BLaER1 treated with 17β-estradiol and CSF1 and Interleukin-3, amounts not matched to agents 10 nM and 100 nM (cell line): ENCODE measurements at regions not wholly inside any gene's neighbourhood (a gene's known extent, or its start where the extent isn't known, plus 50 kb on each side); places are given as distances from the start of the nearest gene placed in this dataset.

Source experiments
- H3K27ac ChIP-seq, 11 experiments: shearing (Covaris generic); formaldehyde crosslinking; 2 replicates each; pipeline ENCODE4 v1.8.1; 2022
- H3K27me3 ChIP-seq, 11 experiments: shearing (Covaris generic); formaldehyde crosslinking; 2 replicates each; pipeline ENCODE4 v1.8.1; 2022
- H3K36me3 ChIP-seq, 11 experiments: shearing (Covaris generic); formaldehyde crosslinking; 2 replicates each; pipeline ENCODE4 v1.8.1; 2022
- H3K4me1 ChIP-seq, 10 experiments: shearing (Covaris generic); formaldehyde crosslinking; 2 replicates each; pipeline ENCODE4 v1.8.1; 2022
- H3K4me2 ChIP-seq, 11 experiments: shearing (Covaris generic); formaldehyde crosslinking; 2 replicates each; pipeline ENCODE4 v1.8.1; 2022
- H3K4me3 ChIP-seq, 10 experiments: shearing (Covaris generic); formaldehyde crosslinking; 2 replicates each; pipeline ENCODE4 v1.8.1; 2022
- H3K9ac ChIP-seq, 11 experiments: shearing (Covaris generic); formaldehyde crosslinking; 2 replicates each; pipeline ENCODE4 v1.8.1; 2022
- H3K9me3 ChIP-seq, 11 experiments: shearing (Covaris generic); formaldehyde crosslinking; replicated peaks in 1 of 11; 2 replicates each; pipeline ENCODE4 v1.8.1; 2022
- H4K20me1 ChIP-seq, 11 experiments: shearing (Covaris generic); formaldehyde crosslinking; 2 replicates each; pipeline ENCODE4 v1.8.1; 2022
- Cebpa-rat ChIP-seq, 11 experiments: shearing (Covaris generic); IDR thresholded peaks; 2 replicates each; pipeline ENCODE4 v1.8.1; 2022

DNA sequence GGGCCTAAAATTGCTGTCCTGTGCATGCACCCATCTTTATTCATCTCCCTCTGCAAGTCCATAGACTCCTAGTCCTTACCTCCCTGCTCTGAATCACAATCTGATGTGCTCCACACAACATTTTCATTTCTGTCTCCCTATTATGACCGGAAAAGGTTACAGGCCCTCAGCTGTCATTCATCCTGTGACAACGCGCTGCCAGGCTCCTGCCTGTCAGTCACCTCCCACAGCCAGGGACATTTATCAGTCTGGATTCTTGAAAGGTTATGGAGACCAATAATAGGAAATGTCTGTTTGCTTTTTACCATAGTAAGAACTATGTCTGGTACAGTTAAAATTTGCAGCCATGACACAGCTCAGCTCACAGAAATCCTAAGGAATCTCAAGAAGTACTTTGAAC, 197.1 kb downstream of the RDH14 start:
- no peak overlapping the region for H3K4me2 ChIP-seq
- no peak overlapping the region for H3K27ac ChIP-seq
- no peak overlapping the region for H3K9ac ChIP-seq
- no peaks in the 10 kb centered on the region for H3K4me1 ChIP-seq
- TF ChIP-seq Cebpa-rat (IDR thresholded peaks at IDR 0.05): no peak
- H4K20me1 ChIP-seq: no peaks in the 10 kb centered on the region; a peak in 1 of 22 replicates
- no peaks in the 10 kb centered on the region for H3K27me3 ChIP-seq
- no peak overlapping the region for H3K4me3 ChIP-seq
- H3K9me3 ChIP-seq: no peaks in the 10 kb centered on the region
- no peaks in the 10 kb centered on the region for H3K36me3 ChIP-seq

DNA sequence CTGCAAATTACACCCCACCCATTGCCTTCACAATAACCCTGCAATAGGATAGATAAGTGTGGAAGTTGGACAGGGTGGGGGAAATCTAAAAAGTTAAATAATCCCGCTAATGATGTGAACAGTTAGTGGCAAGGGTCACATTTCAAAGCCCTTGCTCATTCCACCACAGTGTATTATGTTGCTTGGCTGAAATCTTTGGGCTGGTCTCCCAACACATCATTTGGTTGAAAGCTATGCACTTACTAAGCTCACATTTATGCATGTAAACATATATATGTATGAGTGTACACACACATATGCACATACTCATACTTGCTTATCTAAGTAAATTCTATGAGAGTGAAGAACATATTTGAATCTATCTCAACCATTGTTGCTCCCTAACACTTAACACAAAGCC, 197.8 kb downstream of the RDH14 start:
- H3K36me3 ChIP-seq: no peaks in the 10 kb centered on the region
- no peaks in the 10 kb centered on the region; a peak in 1 of 22 replicates for H4K20me1 ChIP-seq
- no peak overlapping the region for H3K27ac ChIP-seq
- no peak overlapping the region for H3K9ac ChIP-seq
- H3K4me1 ChIP-seq: no peaks in the 10 kb centered on the region
- H3K27me3 ChIP-seq: no peaks in the 10 kb centered on the region
- H3K4me3 ChIP-seq: no peak overlapping the region
- H3K4me2 ChIP-seq: no peak overlapping the region
- H3K9me3 ChIP-seq: no peaks in the 10 kb centered on the region
- no peak for TF ChIP-seq Cebpa-rat (IDR thresholded peaks at IDR 0.05)

DNA sequence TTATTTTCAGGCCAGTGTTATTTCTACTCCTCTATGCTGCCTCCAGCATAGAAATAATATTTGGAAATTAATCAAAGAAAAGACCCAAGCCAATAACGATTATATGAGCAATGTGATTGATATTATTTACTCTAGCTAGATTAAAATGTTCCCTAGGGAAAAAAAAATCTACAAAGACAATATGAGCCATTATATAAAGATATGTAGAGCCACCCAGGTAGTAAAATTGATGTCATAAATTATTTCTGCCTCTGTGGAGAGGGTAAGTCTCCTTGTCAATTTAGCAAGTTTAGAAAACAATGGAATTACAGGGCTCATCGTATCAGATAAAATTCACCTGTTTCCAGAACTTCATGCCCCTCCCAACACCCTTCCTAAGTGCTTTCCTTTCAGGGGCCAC, 202.9 kb downstream of the RDH14 start:
- no peak overlapping the region for H3K27ac ChIP-seq
- TF ChIP-seq Cebpa-rat (IDR thresholded peaks at IDR 0.05): no peak

DNA sequence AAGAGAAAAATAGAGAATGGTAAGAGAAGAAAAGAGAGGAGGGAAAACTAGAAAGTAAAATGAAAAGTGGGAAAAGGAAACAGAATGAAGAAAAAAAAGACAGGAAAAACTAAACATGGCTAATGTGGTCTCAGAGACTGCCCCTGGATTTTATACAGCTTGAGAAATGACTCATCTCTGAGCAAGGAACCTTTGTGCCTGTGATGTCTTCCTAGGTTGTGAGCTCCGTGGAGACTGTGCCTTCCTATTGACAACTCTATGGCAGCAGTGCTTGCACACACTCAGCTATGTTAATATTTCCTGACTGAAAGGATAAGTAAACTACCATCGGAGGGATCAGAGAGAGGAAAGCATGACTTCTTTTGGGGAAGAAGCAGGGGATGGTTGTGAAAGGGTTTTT, 203.8 kb downstream of the RDH14 start:
- TF ChIP-seq Cebpa-rat (IDR thresholded peaks at IDR 0.05): no peak
- Histone ChIP-seq H4K20me1 (no peaks in the 10 kb centered on the region), H3K27ac (no peak overlapping the region), H3K4me3 (no peak overlapping the region), H3K27me3 (no peaks in the 10 kb centered on the region), H3K9ac (no peak overlapping the region), H3K4me1 (no peaks in the 10 kb centered on the region), H3K4me2 (no peak overlapping the region), H3K9me3 (no peaks in the 10 kb centered on the region), H3K36me3 (no peaks in the 10 kb centered on the region)

More for the DNA sequence above, 202.9 kb downstream of the RDH14 start:
- H3K4me2 ChIP-seq: no peak overlapping the region
- no peaks in the 10 kb centered on the region for H3K36me3 ChIP-seq
- H3K9ac ChIP-seq: no peak overlapping the region
- no peaks in the 10 kb centered on the region for H3K9me3 ChIP-seq
- H4K20me1 ChIP-seq: no peaks in the 10 kb centered on the region
- H3K4me1 ChIP-seq: no peaks in the 10 kb centered on the region
- no peak overlapping the region for H3K4me3 ChIP-seq
- no peaks in the 10 kb centered on the region for H3K27me3 ChIP-seq

DNA sequence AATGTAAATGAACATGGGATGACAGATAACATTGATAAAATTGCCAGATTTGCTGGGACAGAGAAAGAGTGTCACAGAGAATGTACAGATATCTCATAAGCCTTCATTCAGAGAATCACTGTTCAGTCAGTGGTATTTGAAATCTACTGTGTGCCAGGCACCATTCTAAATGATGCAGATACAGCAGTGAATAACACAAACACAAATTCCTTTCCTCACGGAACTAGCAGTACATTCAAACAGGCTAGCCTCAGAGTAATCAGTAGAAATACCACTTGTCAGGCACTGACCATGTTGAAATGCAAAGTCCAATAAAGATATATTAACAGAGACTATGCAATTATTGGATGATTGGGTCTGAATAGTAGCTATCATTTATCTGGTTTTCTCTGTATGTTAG, 211.0 kb downstream of the RDH14 start:
- H3K9me3 ChIP-seq: no peaks in the 10 kb centered on the region
- H4K20me1 ChIP-seq: no peaks in the 10 kb centered on the region
- no peak for TF ChIP-seq Cebpa-rat (IDR thresholded peaks at IDR 0.05)
- no peaks in the 10 kb centered on the region for H3K4me1 ChIP-seq
- H3K4me2 ChIP-seq: no peak overlapping the region
- H3K27ac ChIP-seq: no peak overlapping the region
- H3K4me3 ChIP-seq: no peak overlapping the region
- no peaks in the 10 kb centered on the region for H3K36me3 ChIP-seq
- H3K9ac ChIP-seq: no peak overlapping the region
- H3K27me3 ChIP-seq: no peaks in the 10 kb centered on the region

DNA sequence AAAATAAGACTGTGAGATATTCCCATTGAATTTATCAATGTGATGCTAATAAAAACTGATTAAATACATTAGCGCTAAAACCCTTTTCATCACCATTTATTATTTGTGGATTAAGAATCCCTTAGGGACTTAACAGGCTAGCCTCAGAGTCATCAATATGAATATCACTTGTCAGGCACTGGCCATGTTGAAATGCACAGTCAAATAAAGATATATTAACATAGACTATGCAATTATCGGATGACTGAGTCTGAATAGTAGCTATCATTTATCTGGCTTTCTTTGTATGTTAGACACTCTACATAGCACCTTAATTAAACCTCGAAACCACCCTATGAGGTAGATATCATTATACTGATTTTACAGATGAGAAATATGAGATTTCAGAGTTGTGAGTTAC, 213.6 kb downstream of the RDH14 start:
- Histone ChIP-seq H3K4me3 (no peak overlapping the region), H3K27ac (no peak overlapping the region), H3K27me3 (no peaks in the 10 kb centered on the region), H3K4me2 (no peak overlapping the region), H3K36me3 (no peaks in the 10 kb centered on the region), H3K9me3 (peaks cover 0 to 8% (median 0%) of the 10 kb centered on the region in 11 experiments; a peak in 3 of 22 replicates), H4K20me1 (no peaks in the 10 kb centered on the region), H3K4me1 (no peaks in the 10 kb centered on the region), H3K9ac (no peak overlapping the region)
- TF ChIP-seq Cebpa-rat (IDR thresholded peaks at IDR 0.05): no peak

DNA sequence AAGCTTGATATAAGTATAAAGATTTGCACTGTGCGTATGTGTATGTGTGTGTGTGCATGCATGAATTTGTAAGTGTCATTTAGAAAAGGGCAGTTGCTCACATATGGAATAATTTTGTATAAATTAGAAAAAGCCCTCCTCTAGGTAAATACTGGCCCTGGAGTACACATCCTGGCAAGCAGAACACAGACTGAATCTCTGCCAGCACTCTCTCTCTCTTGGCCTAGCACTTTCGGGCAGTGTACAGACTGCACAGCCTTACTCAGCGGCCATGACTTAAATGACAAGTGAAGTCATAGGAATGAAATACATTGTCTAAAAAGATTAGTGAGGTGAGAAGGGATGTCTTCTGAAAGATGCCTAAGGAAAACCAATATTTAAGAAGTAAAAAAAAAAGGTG, 214.1 kb downstream of the RDH14 start:
- Histone ChIP-seq H3K4me1 (no peaks in the 10 kb centered on the region), H4K20me1 (no peaks in the 10 kb centered on the region), H3K36me3 (no peaks in the 10 kb centered on the region), H3K27me3 (no peaks in the 10 kb centered on the region), H3K4me2 (no peak overlapping the region), H3K9me3 (peaks cover 0 to 8% (median 0%) of the 10 kb centered on the region in 11 experiments; a peak in 3 of 22 replicates), H3K9ac (no peak overlapping the region), H3K4me3 (no peak overlapping the region), H3K27ac (no peak overlapping the region)
- no peak for TF ChIP-seq Cebpa-rat (IDR thresholded peaks at IDR 0.05)

DNA sequence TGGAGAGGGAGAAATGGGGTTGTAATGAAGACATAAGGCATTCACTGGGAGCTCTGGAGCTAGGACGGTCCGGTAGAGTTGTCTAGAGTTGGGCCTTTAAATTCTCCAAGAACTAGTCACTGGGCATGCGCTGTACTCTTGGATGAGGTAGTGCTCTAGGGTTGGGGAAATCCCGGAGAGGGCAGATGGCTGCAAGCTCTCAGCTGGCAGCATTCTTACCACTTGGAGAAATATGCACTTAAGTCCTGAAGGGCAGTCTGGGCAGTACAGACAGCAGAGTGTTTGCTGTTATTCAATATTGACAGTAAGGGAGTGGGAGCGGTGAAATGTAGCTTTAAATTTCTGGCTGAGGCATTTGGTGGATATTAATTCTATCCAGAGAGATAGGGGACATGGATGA, 214.6 kb downstream of the RDH14 start:
- H4K20me1 ChIP-seq: no peaks in the 10 kb centered on the region
- no peak overlapping the region for H3K9ac ChIP-seq
- H3K27ac ChIP-seq: no peak overlapping the region
- no peak for TF ChIP-seq Cebpa-rat (IDR thresholded peaks at IDR 0.05)
- no peaks in the 10 kb centered on the region for H3K36me3 ChIP-seq
- peaks cover 0 to 8% (median 0%) of the 10 kb centered on the region in 11 experiments; a peak in 4 of 22 replicates for H3K9me3 ChIP-seq
- no peaks in the 10 kb centered on the region for H3K27me3 ChIP-seq
- no peak overlapping the region for H3K4me3 ChIP-seq
- no peaks in the 10 kb centered on the region for H3K4me1 ChIP-seq
- H3K4me2 ChIP-seq: no peak overlapping the region

DNA sequence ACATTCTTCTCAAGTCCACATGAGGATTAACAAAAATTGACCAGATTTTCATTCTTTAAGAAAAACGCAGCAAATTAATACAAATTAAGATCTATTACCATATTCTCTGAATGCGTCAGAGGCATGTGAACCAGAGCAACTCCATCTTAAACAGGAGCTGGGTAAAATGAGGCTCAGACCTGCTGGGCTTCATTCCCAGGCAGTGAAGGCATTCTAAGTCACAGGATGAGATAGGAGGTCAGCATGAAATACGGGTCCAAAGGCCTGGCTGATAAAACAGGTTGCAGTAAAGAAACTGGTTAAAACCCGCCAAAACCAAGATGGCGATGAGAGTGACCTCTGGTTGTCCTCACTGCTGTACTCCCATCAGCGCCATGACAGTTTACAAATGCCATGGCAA, 217.6 kb downstream of the RDH14 start:
- Histone ChIP-seq H3K9me3 (peaks cover 0 to 8% (median 0%) of the 10 kb centered on the region in 11 experiments; a peak in 4 of 22 replicates), H3K4me1 (no peaks in the 10 kb centered on the region), H3K9ac (no peak overlapping the region), H3K4me2 (no peak overlapping the region), H3K4me3 (no peak overlapping the region), H3K27me3 (no peaks in the 10 kb centered on the region), H3K27ac (no peak overlapping the region), H4K20me1 (no peaks in the 10 kb centered on the region), H3K36me3 (no peaks in the 10 kb centered on the region)
- no peak for TF ChIP-seq Cebpa-rat (IDR thresholded peaks at IDR 0.05)

DNA sequence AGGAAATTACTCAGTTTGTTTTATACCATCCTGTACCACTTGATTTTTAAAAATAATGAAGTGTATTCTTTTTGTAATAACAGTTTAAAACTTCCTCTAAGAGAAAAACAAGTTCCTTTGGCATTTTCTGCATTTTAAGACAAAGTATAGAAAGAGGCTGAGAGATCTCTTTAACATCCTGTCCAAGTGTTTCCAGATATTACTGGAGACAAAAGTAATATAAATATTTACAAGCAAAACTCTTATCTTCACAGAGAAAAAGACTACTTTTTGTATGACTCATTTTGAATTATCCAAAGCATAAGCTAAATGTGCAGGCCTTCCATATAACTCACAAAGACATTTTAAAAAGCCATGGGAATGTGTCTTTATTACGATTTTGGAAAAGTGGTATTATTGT, 221.1 kb downstream of the RDH14 start:
- Histone ChIP-seq H3K36me3 (no peaks in the 10 kb centered on the region), H3K4me1 (no peaks in the 10 kb centered on the region), H3K9ac (no peak overlapping the region), H4K20me1 (no peaks in the 10 kb centered on the region), H3K4me2 (no peak overlapping the region), H3K4me3 (no peak overlapping the region), H3K9me3 (peaks cover 0 to 8% (median 0%) of the 10 kb centered on the region in 11 experiments; a peak in 4 of 22 replicates), H3K27me3 (no peaks in the 10 kb centered on the region), H3K27ac (no peak overlapping the region)
- no peak for TF ChIP-seq Cebpa-rat (IDR thresholded peaks at IDR 0.05)
